WTC11 (cell line): ENCODE measurements at regions not wholly inside any gene's neighbourhood (a gene's known extent, or its start where the extent isn't known, plus 50 kb on each side); places are given as distances from the start of the nearest gene placed in this dataset.

Experiments used
- CREM ChIP-seq: sonication (generic); formaldehyde crosslinking; IDR thresholded peaks from 2 replicates; pipeline ENCODE4 v1.8.1; 2022; ENCODE audit warnings: mild to moderate bottlenecking, missing genetic modification reagents, moderate library complexity
- CTCF ChIP-seq: fragments of 200-600 bp; IDR thresholded peaks from 2 replicates; pipeline ENCODE4 v1.8.0; 2022; ENCODE audit warnings: antibody characterized with exemption
- E2F4 ChIP-seq: sonication (generic); formaldehyde crosslinking; IDR thresholded peaks from 2 replicates; pipeline ENCODE4 v1.8.1; 2022; ENCODE audit warnings: low read depth, mild to moderate bottlenecking, moderate library complexity, missing genetic modification reagents, borderline replicate concordance
- E2F5 ChIP-seq: sonication (generic); formaldehyde crosslinking; IDR thresholded peaks from 2 replicates; pipeline ENCODE4 v1.8.1; 2022; ENCODE audit warnings: mild to moderate bottlenecking, moderate library complexity, missing genetic modification reagents
- ELF4 ChIP-seq: sonication (generic); formaldehyde crosslinking; IDR thresholded peaks from 2 replicates; pipeline ENCODE4 v1.8.1; 2022; ENCODE audit warnings: low read depth, mild to moderate bottlenecking, moderate library complexity, missing genetic modification reagents
- ESRRA ChIP-seq: sonication (generic); formaldehyde crosslinking; IDR thresholded peaks from 2 replicates; pipeline ENCODE4 v1.8.1; 2022; ENCODE audit warnings: mild to moderate bottlenecking, missing genetic modification reagents, borderline replicate concordance
- FOXP1 ChIP-seq: sonication (generic); formaldehyde crosslinking; IDR thresholded peaks from 2 replicates; pipeline ENCODE4 v1.8.0; 2022; ENCODE audit warnings: missing genetic modification reagents, mild to moderate bottlenecking, moderate library complexity, borderline replicate concordance
- GABPB1 ChIP-seq: sonication (generic); formaldehyde crosslinking; IDR thresholded peaks from 2 replicates; pipeline ENCODE4 v1.8.1; 2023; ENCODE audit warnings: mild to moderate bottlenecking, missing genetic modification reagents
- IRF2 ChIP-seq: sonication (generic); formaldehyde crosslinking; IDR thresholded peaks from 2 replicates; pipeline ENCODE4 v1.8.0; 2022; ENCODE audit warnings: low read depth, missing genetic modification reagents, borderline replicate concordance
- NFYB ChIP-seq: sonication (generic); formaldehyde crosslinking; conservative IDR thresholded peaks from 2 replicates; pipeline ENCODE4 v1.8.0; 2022; ENCODE audit warnings: low read depth, missing genetic modification reagents

GRCh38 chr6:15937602-15938001 lies 191.3 kb upstream of the MYLIP start:
- TF ChIP-seq CREM (CRISPR knock-in tag) (no peak), FOXP1 (CRISPR knock-in tag) (no peak), CTCF (no peak), IRF2 (no peak), NFYB (CRISPR knock-in tag) (no peak), E2F4 (CRISPR knock-in tag) (no peak), ELF4 (no peak), GABPB1 (CRISPR knock-in tag) (no peak), E2F5 (CRISPR knock-in tag) (no peak), ESRRA (CRISPR knock-in tag) (no peak)
